ENCODE measurements at regions not wholly inside any gene's neighbourhood (a gene's known extent, or its start where the extent isn't known, plus 50 kb on each side); places are given as distances from the start of the nearest gene placed in this dataset.

DNA sequence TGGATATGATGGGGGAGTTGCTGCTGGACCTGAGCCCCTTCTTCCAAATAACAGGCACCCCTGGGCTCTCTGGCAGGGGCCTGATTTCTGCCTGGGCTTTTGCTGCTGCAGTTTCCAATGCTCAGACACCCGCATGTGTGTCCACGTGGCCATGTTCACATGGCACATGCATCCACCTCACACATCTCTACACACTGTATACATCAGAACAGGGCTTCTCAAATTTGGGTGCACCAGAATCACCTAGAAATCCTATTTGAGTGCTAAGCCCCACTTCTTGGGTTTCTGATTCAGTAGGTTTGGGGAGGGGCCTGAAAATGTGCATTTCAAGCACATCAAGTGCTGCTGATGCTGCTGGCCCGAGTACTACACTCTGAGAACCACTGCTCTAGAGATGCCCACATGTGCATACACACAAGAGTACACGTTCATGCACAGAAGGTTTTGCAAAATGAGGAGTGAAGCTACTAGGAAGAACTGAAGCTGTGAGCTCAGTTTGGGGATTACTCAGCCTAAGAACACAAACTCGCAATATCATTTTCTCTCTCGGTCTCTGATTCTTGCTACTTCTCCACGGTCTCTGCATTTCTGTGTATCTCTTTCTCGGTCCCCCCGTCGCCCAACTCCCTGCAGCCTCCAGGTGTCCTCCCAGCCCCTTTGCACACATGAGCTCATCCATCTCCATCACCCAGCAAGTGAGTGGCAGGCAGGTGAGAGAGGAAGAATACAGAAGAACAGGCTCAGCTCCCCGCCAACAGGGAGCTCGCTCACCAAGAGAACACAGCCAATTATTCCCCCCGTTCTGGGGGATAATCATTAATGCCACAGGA lies 97.0 kb downstream of the PCDH1 start:
- Mint-ChIP-seq H3K27ac (no peak overlapping the region), H3K36me3 (no peaks in the 10 kb centered on the region), H3K9me3 (no peaks in the 10 kb centered on the region)
- no peak for ATAC-seq
- no peak for DNase-seq (ENCODE audit: low spot score in 2 of 2)

DNA sequence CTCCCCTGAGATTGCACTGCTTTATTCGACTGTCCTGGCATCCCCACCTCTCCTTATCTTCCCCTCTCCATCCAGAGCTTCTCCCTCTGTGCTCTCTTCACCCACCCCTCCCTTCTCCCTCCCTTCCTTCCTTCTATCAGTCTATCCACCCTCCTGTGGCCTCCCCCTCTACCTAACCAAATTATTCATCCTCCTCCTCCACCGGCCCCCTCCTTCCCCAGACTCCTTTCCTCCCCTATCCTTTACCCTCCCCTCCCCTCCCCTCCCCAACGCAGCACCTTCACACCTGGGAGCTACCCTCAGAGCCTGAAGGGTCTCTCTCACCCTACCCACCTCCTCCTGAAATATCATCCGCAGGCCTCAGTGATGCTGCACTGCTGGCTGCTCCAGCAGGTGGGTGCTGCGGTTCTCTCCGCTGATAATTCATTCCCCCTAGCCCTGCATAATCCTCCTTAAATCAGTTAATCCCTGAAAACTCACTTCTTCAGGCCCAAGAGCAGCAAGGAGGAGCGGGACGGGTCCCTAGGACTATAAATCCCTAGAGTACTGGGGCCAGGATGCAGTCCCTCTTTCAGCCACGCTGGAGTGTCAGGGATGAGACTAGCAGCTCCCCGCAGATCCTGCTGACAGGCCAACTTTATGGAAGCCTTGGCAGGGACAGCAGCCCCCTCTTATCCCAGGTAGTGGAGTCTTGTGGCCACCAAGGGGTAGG lies 97.8 kb downstream of the PCDH1 start:
- DNase-seq (ENCODE audit: low spot score in 2 of 2) (no peak), ATAC-seq (no peak)
- Mint-ChIP-seq H3K27ac (no peak overlapping the region), H3K9me3 (no peaks in the 10 kb centered on the region), H3K36me3 (no peaks in the 10 kb centered on the region)

DNA sequence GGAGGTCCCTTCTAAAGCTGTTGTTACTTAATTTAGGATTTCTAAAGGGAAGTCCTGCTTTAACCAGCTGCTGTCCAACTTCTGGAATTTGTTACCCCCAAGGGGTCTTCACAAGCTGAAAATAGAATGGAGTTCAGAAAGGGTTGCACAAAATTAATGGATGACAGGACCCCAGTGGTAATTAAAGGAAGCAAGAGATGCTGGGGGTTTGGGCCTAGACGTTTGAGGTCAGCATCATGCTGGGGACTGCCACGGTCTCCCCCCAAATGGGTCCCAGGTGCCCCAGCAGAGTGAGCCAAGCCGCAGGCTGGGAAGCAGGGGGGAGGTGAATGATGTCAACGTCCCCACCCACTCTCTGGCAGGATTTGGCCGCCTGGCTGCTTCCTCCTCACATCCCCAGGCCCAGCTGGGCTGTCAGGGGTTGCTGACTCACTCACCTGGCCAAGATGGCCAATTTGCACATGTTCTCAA lies 97.5 kb upstream of the ARAP3 start:
- Mint-ChIP-seq H3K27ac (no peak overlapping the region), H3K36me3 (no peaks in the 10 kb centered on the region), H3K9me3 (no peaks in the 10 kb centered on the region)
- ATAC-seq (peak in 1 of 2 donors; percentile 44), DNase-seq (ENCODE audit: low spot score in 2 of 2) (no peak)

GRCh38 chr5:141778683-141779082 lies 96.7 kb upstream of the ARAP3 start:
- DNase-seq (ENCODE audit: low spot score in 2 of 2) (no peak), ATAC-seq (peak in 1 of 2 donors; percentile 53)
- H3K9me3 Mint-ChIP-seq, result no peaks in the 10 kb centered on the region
- H3K27ac Mint-ChIP-seq, result no peak overlapping the region
- no peaks in the 10 kb centered on the region for H3K36me3 Mint-ChIP-seq

DNA sequence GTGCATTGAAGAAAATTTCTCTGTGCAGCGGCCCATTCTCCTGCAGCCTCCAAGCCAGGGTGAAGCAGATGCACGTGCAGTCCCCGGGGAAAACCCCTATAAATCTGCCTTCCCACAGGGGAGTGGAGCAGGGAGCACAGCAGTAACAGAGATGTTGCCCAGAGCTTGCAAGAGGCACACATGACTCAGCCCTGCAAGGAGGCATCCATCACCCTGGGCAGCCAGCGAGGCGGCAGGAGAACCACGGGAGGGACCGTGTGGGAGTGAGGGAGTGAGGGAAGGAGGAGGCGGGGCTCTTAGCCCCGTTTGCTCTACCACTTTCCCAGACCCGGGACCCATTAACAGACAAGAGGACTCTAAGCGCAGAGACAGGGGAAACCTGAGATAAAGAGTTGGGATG lies 96.2 kb upstream of the ARAP3 start:
- ATAC-seq (peak in 1 of 2 donors; percentile 63), DNase-seq (ENCODE audit: low spot score in 2 of 2) (no peak)
- H3K9me3 Mint-ChIP-seq, result no peaks in the 10 kb centered on the region
- no peak overlapping the region for H3K27ac Mint-ChIP-seq
- no peaks in the 10 kb centered on the region for H3K36me3 Mint-ChIP-seq

GRCh38 chr5:141777711-141778110 lies 95.7 kb upstream of the ARAP3 start:
- no peak for DNase-seq (ENCODE audit: low spot score in 2 of 2)
- no peak overlapping the region for H3K27ac Mint-ChIP-seq
- no peaks in the 10 kb centered on the region for H3K9me3 Mint-ChIP-seq
- no peak for ATAC-seq
- no peaks in the 10 kb centered on the region for H3K36me3 Mint-ChIP-seq

DNA sequence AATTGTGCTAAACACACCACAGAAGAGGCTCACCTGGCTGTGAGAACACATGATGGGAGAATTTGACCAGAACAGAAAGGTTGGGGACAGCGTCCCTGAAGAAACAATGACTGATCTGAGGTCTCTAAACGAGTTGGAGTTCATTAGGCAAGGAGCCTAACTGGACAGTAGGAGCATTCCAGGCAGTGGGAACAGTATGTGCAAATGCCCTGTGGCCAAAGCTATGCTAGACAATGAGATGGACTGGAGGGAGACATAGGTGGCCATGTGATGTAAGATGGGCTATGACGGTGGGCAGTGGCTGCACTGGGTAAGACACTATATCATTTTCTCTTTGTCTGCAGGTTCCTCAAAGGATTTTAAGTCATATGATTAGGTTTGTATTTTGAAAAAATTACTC lies 95.1 kb upstream of the ARAP3 start:
- ATAC-seq (no peak), DNase-seq (ENCODE audit: low spot score in 2 of 2) (no peak)
- no peaks in the 10 kb centered on the region for H3K36me3 Mint-ChIP-seq
- H3K9me3 Mint-ChIP-seq, result no peaks in the 10 kb centered on the region
- H3K27ac Mint-ChIP-seq, result no peak overlapping the region

GRCh38 chr5:141773779-141774562 lies 91.9 kb upstream of the ARAP3 start:
- H3K36me3 Mint-ChIP-seq, result no peaks in the 10 kb centered on the region
- no peak for ATAC-seq
- no peak overlapping the region for H3K27ac Mint-ChIP-seq
- no peak for DNase-seq (ENCODE audit: low spot score in 2 of 2)
- H3K9me3 Mint-ChIP-seq, result no peaks in the 10 kb centered on the region

DNA sequence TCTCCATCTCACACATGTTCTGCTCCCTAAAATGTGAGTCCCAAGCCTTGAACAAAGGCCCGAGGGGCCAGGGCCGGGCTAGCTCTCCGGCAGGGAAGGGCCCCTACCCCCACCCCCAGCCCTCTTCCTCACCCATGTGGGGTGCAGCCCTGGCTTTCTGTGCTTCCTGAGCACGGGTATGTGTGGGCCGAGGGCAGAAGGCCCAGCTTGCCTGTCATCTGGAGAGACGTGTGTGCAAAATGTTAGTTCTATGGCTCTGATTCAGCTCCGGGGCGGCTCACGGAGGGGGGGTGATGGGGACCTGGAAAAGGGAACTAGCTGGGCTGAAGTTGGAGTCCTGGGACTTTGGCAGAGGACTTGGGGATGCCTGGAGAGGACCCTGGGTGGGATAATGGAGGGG lies 90.3 kb upstream of the ARAP3 start:
- Mint-ChIP-seq H3K27ac (no peak overlapping the region), H3K36me3 (no peaks in the 10 kb centered on the region), H3K9me3 (no peaks in the 10 kb centered on the region)
- ATAC-seq, result no peak
- no peak for DNase-seq (ENCODE audit: low spot score in 2 of 2)

- DNase-seq (ENCODE audit: low spot score in 2 of 2) (no peak), ATAC-seq (no peak)
These were observed 89.5 kb upstream of the ARAP3 start for GRCh38 chr5:141771562-141771961.

GRCh38 chr5:141771031-141771430 lies 89.0 kb upstream of the ARAP3 start:
- DNase-seq (ENCODE audit: low spot score in 2 of 2) (no peak), ATAC-seq (no peak)
- H3K27ac Mint-ChIP-seq, result no peak overlapping the region
- H3K9me3 Mint-ChIP-seq, result no peaks in the 10 kb centered on the region
- H3K36me3 Mint-ChIP-seq, result no peaks in the 10 kb centered on the region

More at GRCh38 chr5:141771562-141771961, 89.5 kb upstream of the ARAP3 start:
- H3K27ac Mint-ChIP-seq, result no peak overlapping the region
- no peaks in the 10 kb centered on the region for H3K9me3 Mint-ChIP-seq
- no peaks in the 10 kb centered on the region for H3K36me3 Mint-ChIP-seq

GRCh38 chr5:141769671-141770070 lies 87.6 kb upstream of the ARAP3 start:
- H3K27ac Mint-ChIP-seq, result no peak overlapping the region
- H3K9me3 Mint-ChIP-seq, result no peaks in the 10 kb centered on the region
- ATAC-seq (no peak), DNase-seq (ENCODE audit: low spot score in 2 of 2) (no peak)
- no peaks in the 10 kb centered on the region for H3K36me3 Mint-ChIP-seq

- H3K27ac Mint-ChIP-seq, result no peak overlapping the region
- ATAC-seq (no peak), DNase-seq (ENCODE audit: low spot score in 2 of 2) (no peak)
- no peaks in the 10 kb centered on the region for H3K36me3 Mint-ChIP-seq
- no peaks in the 10 kb centered on the region for H3K9me3 Mint-ChIP-seq
These were observed 85.6 kb upstream of the ARAP3 start for GRCh38 chr5:141767671-141768070.

DNA sequence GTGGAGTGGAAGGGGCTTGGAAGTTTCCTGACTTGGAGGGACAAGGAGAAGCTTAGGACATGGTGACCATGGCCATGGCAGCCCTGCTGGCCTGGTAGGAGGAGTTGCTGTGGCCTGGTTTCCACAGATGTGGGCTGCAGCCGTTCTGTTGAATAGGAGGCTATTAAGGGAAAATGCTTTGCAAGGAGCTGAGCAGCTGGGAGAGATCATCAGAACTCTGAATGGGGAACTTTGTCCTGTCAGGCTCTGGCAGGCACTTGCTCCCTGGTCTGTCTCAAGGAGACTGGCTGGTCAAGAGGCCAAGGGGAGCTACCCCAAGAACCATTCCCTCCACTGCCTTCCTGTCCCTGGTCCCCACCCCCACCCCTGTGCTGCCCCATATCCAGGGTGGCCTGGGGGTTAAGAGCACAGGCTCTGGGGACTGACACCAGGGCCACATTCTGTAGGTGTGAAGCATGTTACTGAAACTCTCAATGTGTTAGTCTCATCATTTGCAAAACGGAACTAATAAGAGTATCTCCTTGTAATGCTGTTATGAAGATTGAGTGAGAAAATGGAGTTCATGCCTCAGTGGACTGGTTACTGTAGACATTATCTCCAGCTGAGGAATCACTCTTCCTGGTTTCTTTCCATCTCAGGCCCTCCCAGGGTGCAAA lies 84.0 kb upstream of the ARAP3 start:
- DNase-seq (ENCODE audit: low spot score in 2 of 2) (no peak), ATAC-seq (no peak)
- peak overlapping the region in 1 of 2 donors; percentile 29 for H3K27ac Mint-ChIP-seq
- H3K9me3 Mint-ChIP-seq, result no peaks in the 10 kb centered on the region
- no peaks in the 10 kb centered on the region for H3K36me3 Mint-ChIP-seq

- no peaks in the 10 kb centered on the region for H3K36me3 Mint-ChIP-seq
- ATAC-seq (no peak), DNase-seq (ENCODE audit: low spot score in 2 of 2) (no peak)
- H3K9me3 Mint-ChIP-seq, result no peaks in the 10 kb centered on the region
- H3K27ac Mint-ChIP-seq, result no peak overlapping the region
These were observed 81.5 kb upstream of the ARAP3 start for GRCh38 chr5:141763541-141763940.

- Mint-ChIP-seq H3K36me3 (no peaks in the 10 kb centered on the region), H3K27ac (no peak overlapping the region), H3K9me3 (no peaks in the 10 kb centered on the region)
- no peak for DNase-seq (ENCODE audit: low spot score in 2 of 2)
- ATAC-seq, result no peak
These were observed 80.8 kb upstream of the ARAP3 start for GRCh38 chr5:141762790-141763368.

Measured in activated naive CD4-positive, alpha-beta T cell treated with anti-CD3 and anti-CD28 coated beads, Interleukin-2, amount 50 U/mL, for 72 hours (primary cell).